Endothelial cell of umbilical vein (primary cell): ENCODE measurements at regions not wholly inside any gene's neighbourhood (a gene's known extent, or its start where the extent isn't known, plus 50 kb on each side); places are given as distances from the start of the nearest gene placed in this dataset.

Experiments used
- BruUV-seq: library from RNA; stranded (reverse); fragments of 400-500 nt; replicated peaks from 2 replicates; lab custom pipeline; 2021; lab: Mats Ljungman, UMichigan
- CTCF ChIA-PET: fragments of 300-600, 350-600 bp; sonication (Branson Sonifier 250); formaldehyde crosslinking; loops from one replicate; lab custom pipeline; 2021; ENCODE audit warnings: antibody characterized with exemption, inconsistent platforms; lab: Charles Lee
- POLR2A ChIA-PET: fragments of 300-600, 350-600 bp; sonication (Branson Sonifier 250); formaldehyde crosslinking; loops from one replicate; lab custom pipeline; 2021; ENCODE audit warnings: antibody characterized with exemption, inconsistent platforms; lab: Charles Lee
- DNase-seq: peaks from one replicate; pipeline ENCODE4 v3.0.0-alpha.2; 2011; ENCODE audit warnings: low read depth, low spot score
- FAIRE-seq: peaks from 2 replicates; lab custom pipeline; 2011; peaks lifted over from hg19 to GRCh38; lab: Jason Lieb, UNC
- H2AFZ ChIP-seq: 2 replicates; pipeline ENCODE4 v1.6.0; 2012; ENCODE audit warnings: low read depth, low read length, control low read depth, inconsistent platforms
- H3K27ac ChIP-seq: 2 replicates; pipeline ENCODE4 v1.5.1; 2011; ENCODE audit warnings: low read depth, mild to moderate bottlenecking, control low read depth, low read length, moderate library complexity; ENCODE audit not compliant: insufficient read depth
- H3K27me3 ChIP-seq, 2 experiments: 2 replicates each; pipeline versions ENCODE4 v1.6.0 to v1.6.1; 2011; ENCODE audit warnings: low read length in 2 of 2, mixed read lengths in 1 of 2; ENCODE audit not compliant: control insufficient read depth in 2 of 2, insufficient read depth in 2 of 2
- H3K36me3 ChIP-seq, 2 experiments: 2 replicates in 1 of 2; 3 replicates in 1 of 2; pipeline ENCODE4 v1.5.1; 2011; ENCODE audit warnings: low read length in 2 of 2, mild to moderate bottlenecking in 1 of 2, moderate library complexity in 1 of 2; ENCODE audit not compliant: control insufficient read depth in 2 of 2, insufficient read depth in 2 of 2; ENCODE audit errors: extremely low read depth in 1 of 2
- H3K4me1 ChIP-seq: 3 replicates; pipeline ENCODE4 v1.5.1; 2011; ENCODE audit warnings: mild to moderate bottlenecking, low read length; ENCODE audit not compliant: control insufficient read depth, insufficient read depth; ENCODE audit errors: extremely low read depth
- H3K4me2 ChIP-seq: 2 replicates; pipeline ENCODE4 v1.6.1; 2011; ENCODE audit warnings: low read length, control low read depth, mixed read lengths; ENCODE audit not compliant: insufficient read depth
- H3K4me3 ChIP-seq, 3 experiments: fragments of 200-600 bp in 1 of 3; sonication (generic), shearing (Covaris generic) in 1 of 3; replicated peaks in 1 of 3; 2 replicates each; pipeline ENCODE4 v1.5.1; 2011 to 2016; ENCODE audit warnings: control low read depth in 3 of 3, low read length in 3 of 3, mild to moderate bottlenecking in 2 of 3, inconsistent platforms in 1 of 3, low read depth in 1 of 3, moderate library complexity in 1 of 3; ENCODE audit not compliant: insufficient read depth in 1 of 3
- H3K79me2 ChIP-seq: 2 replicates; pipeline ENCODE4 v1.6.0; 2012; ENCODE audit warnings: low read length, inconsistent platforms; ENCODE audit not compliant: control insufficient read depth, insufficient read depth
- H3K9ac ChIP-seq: replicated peaks from 2 replicates; pipeline ENCODE3; 2011; ENCODE audit warnings: low read length, control low read depth; ENCODE audit not compliant: insufficient read depth; ENCODE audit errors: extremely low read depth
- H3K9me1 ChIP-seq: replicated peaks from 3 replicates; pipeline ENCODE4 v1.6.0; 2011; ENCODE audit warnings: mild to moderate bottlenecking, low read length; ENCODE audit not compliant: control insufficient read depth, insufficient read depth; ENCODE audit errors: extremely low read depth
- H3K9me3 ChIP-seq: replicated peaks from 2 replicates; pipeline ENCODE4 v1.5.1; 2012; ENCODE audit warnings: low read length, inconsistent platforms; ENCODE audit not compliant: control insufficient read depth, insufficient read depth
- H4K20me1 ChIP-seq: replicated peaks from 2 replicates; pipeline ENCODE3; 2011; ENCODE audit warnings: mild to moderate bottlenecking, low read length; ENCODE audit not compliant: control insufficient read depth, insufficient read depth; ENCODE audit errors: extremely low read depth
- CTCF ChIP-seq, 2 donors: IDR thresholded peaks; 1 replicate in 1 of 2; 2 replicates in 1 of 2; pipeline ENCODE4 v1.5.1; 2011; ENCODE audit warnings: low read length in 2 of 2, mild to moderate bottlenecking in 2 of 2, moderate library complexity in 2 of 2, control low read depth in 1 of 2, inconsistent platforms in 1 of 2, low read depth in 1 of 2; ENCODE audit not compliant: insufficient read depth in 1 of 2; ENCODE audit errors: extremely low read depth in 1 of 2
- EZH2 ChIP-seq: IDR thresholded peaks from 2 replicates; pipeline ENCODE4 v1.6.1; 2012; ENCODE audit warnings: borderline replicate concordance, low read depth, mild to moderate bottlenecking, moderate library complexity, low read length, inconsistent platforms; ENCODE audit not compliant: severe bottlenecking
- FOS ChIP-seq: IDR thresholded peaks from 2 replicates; pipeline ENCODE4 v1.6.1; 2011; ENCODE audit warnings: mild to moderate bottlenecking, low read length, moderate library complexity, borderline replicate concordance; ENCODE audit not compliant: insufficient read depth
- GATA2 ChIP-seq: IDR thresholded peaks from 2 replicates; pipeline ENCODE4 v1.7.0; 2011; ENCODE audit warnings: low read depth, mild to moderate bottlenecking, moderate library complexity, mixed read lengths, low read length; ENCODE audit not compliant: insufficient read length, insufficient read depth
- JUN ChIP-seq: IDR thresholded peaks from 2 replicates; pipeline ENCODE4 v1.6.1; 2011; ENCODE audit warnings: borderline replicate concordance, low read depth; ENCODE audit not compliant: insufficient read length, insufficient read depth
- MYC ChIP-seq: IDR thresholded peaks from one replicate; pipeline ENCODE4 v1.6.1; 2011; ENCODE audit warnings: mild to moderate bottlenecking, low read depth, low read length
- POLR2A ChIP-seq: IDR thresholded peaks from 2 replicates; pipeline ENCODE4 v1.6.1; 2012; ENCODE audit warnings: low read depth, mild to moderate bottlenecking, control low read depth, low read length
- POLR2AphosphoS5 ChIP-seq: IDR thresholded peaks from 2 replicates; pipeline ENCODE4 v1.6.1; 2012; ENCODE audit warnings: low read depth, mild to moderate bottlenecking, control low read depth, low read length, moderate library complexity; ENCODE audit not compliant: insufficient read depth
- dilution Hi-C: fragments of 300-500 bp; cut with MboI; formaldehyde crosslinking; loops from one replicate; pipeline ENCODE4 v1.15.0; 2019; ENCODE audit warnings: low sequenced_read_pairs; ENCODE audit not compliant: extremely low pct_ligation_motif_present
- intact Hi-C: fragments of 100-400 bp; cut with micrococcal nuclease; formaldehyde crosslinking; loops from one replicate; pipeline ENCODE4 v1.10.0; 2022
- TF ChIP-seq, protein P1 (sequence below): IDR thresholded peaks from 2 replicates; pipeline ENCODE4 v1.6.1; 2011; ENCODE audit not compliant: insufficient read depth, insufficient read length

DNA sequence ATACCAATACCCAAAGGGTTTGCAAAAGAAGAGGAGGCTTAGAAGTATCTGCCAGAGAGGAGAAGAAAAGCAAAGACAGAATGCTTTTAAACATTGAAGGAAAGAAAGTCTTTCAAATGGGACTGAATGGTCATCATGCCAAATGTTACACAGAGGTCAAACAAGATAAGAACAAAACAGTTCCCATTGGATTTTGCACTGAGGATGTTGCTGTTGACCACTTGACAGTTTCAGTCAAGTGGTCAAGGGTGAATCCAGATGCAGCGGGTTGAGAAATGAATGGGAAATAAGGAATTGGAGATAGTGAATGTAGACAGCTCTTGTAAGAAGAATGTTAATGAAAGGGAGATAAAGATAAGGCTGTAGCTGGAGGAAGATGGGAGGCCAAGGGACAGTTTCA lies 64.8 kb upstream of the FGG start:
- Histone ChIP-seq H2AFZ (no peak overlapping the region), H3K79me2 (no peaks in the 10 kb centered on the region), H3K27me3 (no peaks in the 10 kb centered on the region), H3K4me3 (no peak overlapping the region), H3K9me1 (no peaks in the 10 kb centered on the region), H3K36me3 (no peaks in the 10 kb centered on the region), H3K27ac (no peak overlapping the region), H3K9me3 (no peaks in the 10 kb centered on the region), H3K4me1 (no peaks in the 10 kb centered on the region), H4K20me1 (no peaks in the 10 kb centered on the region), H3K9ac (no peak overlapping the region), H3K4me2 (no peak overlapping the region)
- ChIA-PET CTCF (no interaction called here), POLR2A (no interaction called here)
- no peak for TF ChIP-seq POLR2A
- no peak for TF ChIP-seq EZH2
- no peak for TF ChIP-seq CTCF (IDR thresholded peaks at IDR 0.05; ENCODE audit: extremely low read depth in 1 of 2, insufficient read depth in 1 of 2, low read depth in 1 of 2, low read length in 2 of 2)
- TF ChIP-seq GATA2, result no peak
- TF ChIP-seq MYC, result no peak
- TF ChIP-seq JUN, result no peak
- no peak for TF ChIP-seq FOS
- TF ChIP-seq POLR2AphosphoS5, result no peak
- TF ChIP-seq, protein P1, sequence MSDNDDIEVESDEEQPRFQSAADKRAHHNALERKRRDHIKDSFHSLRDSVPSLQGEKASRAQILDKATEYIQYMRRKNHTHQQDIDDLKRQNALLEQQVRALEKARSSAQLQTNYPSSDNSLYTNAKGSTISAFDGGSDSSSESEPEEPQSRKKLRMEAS, result no peak
- BruUV-seq, result no TSS peak
- intact Hi-C loops (no loop called here), dilution Hi-C loops (no loop called here)
- DNase-seq (no peak), FAIRE-seq (no peak)
